PC-3 (cell line): ENCODE measurements at regions not wholly inside any gene's neighbourhood (a gene's known extent, or its start where the extent isn't known, plus 50 kb on each side); places are given as distances from the start of the nearest gene placed in this dataset.

ENCODE experiments used
- CTCF ChIP-seq: fragments of 300-600 bp; sonication (generic); conservative IDR thresholded peaks from 2 replicates; pipeline ENCODE4 v1.5.1; 2017; ENCODE audit warnings: antibody characterized with exemption, low read depth, mild to moderate bottlenecking, low read length
- EZH2 ChIP-seq: fragments of 300-600 bp; sonication (generic); IDR thresholded peaks from one replicate; pipeline ENCODE4 v1.6.1; 2017; ENCODE audit warnings: antibody characterized with exemption, mild to moderate bottlenecking, low read length; ENCODE audit not compliant: unreplicated experiment
- EZH2phosphoT487 ChIP-seq: fragments of 300-600 bp; sonication (generic); IDR thresholded peaks from 2 replicates; pipeline ENCODE4 v1.6.1; 2018; ENCODE audit warnings: mild to moderate bottlenecking, antibody characterized with exemption, low read length, borderline replicate concordance

- TF ChIP-seq EZH2 (no peak), CTCF (no peak), EZH2phosphoT487 (no peak)
Measured at GRCh38 chr7:115252461-115252860, 330.6 kb downstream of the MDFIC start.
